Activated CD8-positive, alpha-beta memory T cell treated with anti-CD3 and anti-CD28 coated beads for 48 hours (primary cell): ENCODE measurements at regions not wholly inside any gene's neighbourhood (a gene's known extent, or its start where the extent isn't known, plus 50 kb on each side); places are given as distances from the start of the nearest gene placed in this dataset.

Source experiments
- DNase-seq, 3 experiments: peaks; one replicate each; pipeline ENCODE4 v3.0.0-alpha.2; 2020; ENCODE audit warnings: low read depth in 2 of 3, low spot score in 2 of 3

- no peak for DNase-seq
Observed at GRCh38 chr18:25962919-25963318, 127.5 kb downstream of the SS18 start.

- DNase-seq, result no peak
Observed at GRCh38 chr18:25962176-25962575, 128.2 kb downstream of the SS18 start.

- no peak for DNase-seq
Observed at GRCh38 chr18:25957017-25957416, 133.4 kb downstream of the SS18 start.

- no peak for DNase-seq
Observed at GRCh38 chr18:25953111-25953510, 137.3 kb downstream of the SS18 start.

- DNase-seq, result no peak
Observed at GRCh38 chr18:25950321-25950720, 140.1 kb downstream of the SS18 start.

GRCh38 chr18:25946540-25946939, 143.9 kb downstream of the SS18 start:
- no peak for DNase-seq

GRCh38 chr18:25935356-25935755, 155.1 kb downstream of the SS18 start:
- no peak for DNase-seq

GRCh38 chr18:25931126-25931525, 159.3 kb downstream of the SS18 start:
- DNase-seq, result no peak

GRCh38 chr18:25929787-25930186, 160.6 kb downstream of the SS18 start:
- DNase-seq, result no peak

- no peak for DNase-seq
Observed at GRCh38 chr18:25927830-25928229, 162.6 kb downstream of the SS18 start.

GRCh38 chr18:25923193-25923592, 167.2 kb downstream of the SS18 start:
- DNase-seq, result no peak

GRCh38 chr18:25921677-25922421, 168.6 kb downstream of the SS18 start:
- DNase-seq, result peak in 1 of 3 experiments; percentile 3

GRCh38 chr18:25915907-25916306, 174.5 kb downstream of the SS18 start:
- DNase-seq, result no peak

GRCh38 chr18:25898965-25899364, 191.4 kb downstream of the SS18 start:
- no peak for DNase-seq

GRCh38 chr18:25896956-25897355, 193.5 kb downstream of the SS18 start:
- no peak for DNase-seq

GRCh38 chr18:25896178-25896780, 194.1 kb downstream of the SS18 start:
- DNase-seq, result no peak

GRCh38 chr18:25895518-25895917, 194.9 kb downstream of the SS18 start:
- no peak for DNase-seq

GRCh38 chr18:25886283-25886682, 204.1 kb downstream of the SS18 start:
- no peak for DNase-seq

- DNase-seq, result no peak
Observed at GRCh38 chr18:25883091-25883490, 207.3 kb downstream of the SS18 start.

- no peak for DNase-seq
Observed at GRCh38 chr18:25881149-25881548, 209.3 kb downstream of the SS18 start.

GRCh38 chr18:25880441-25880840, 210.0 kb downstream of the SS18 start:
- DNase-seq, result no peak

- DNase-seq, result no peak
Observed at GRCh38 chr18:25876330-25876948, 214.0 kb downstream of the SS18 start.
